ENCODE measurements at regions not wholly inside any gene's neighbourhood (a gene's known extent, or its start where the extent isn't known, plus 50 kb on each side); places are given as distances from the start of the nearest gene placed in this dataset.
"Not testable (repeated sequence)": the region's sequence is repeated elsewhere in the genome, so short reads cannot be mapped to it uniquely, and the experiment has no call there.

- no peak for TF ChIP-seq CTCF (conservative IDR thresholded peaks at IDR 0.05)
- H3K27ac ChIP-seq, result no peak overlapping the region
Observed at GRCh38 chr12:131311764-131312163, 358.1 kb downstream of the ADGRD1 start.

- H3K27ac ChIP-seq, result not testable (repeated sequence)
Observed at GRCh38 chr12:131312382-131312781, 358.7 kb downstream of the ADGRD1 start.

- TF ChIP-seq CTCF (conservative IDR thresholded peaks at IDR 0.05), result no peak
- H3K27ac ChIP-seq, result no peak overlapping the region
Observed at GRCh38 chr12:131312793-131313545, 359.3 kb downstream of the ADGRD1 start.

GRCh38 chr12:131313635-131314034, 359.9 kb downstream of the ADGRD1 start:
- no peak overlapping the region for H3K27ac ChIP-seq
- TF ChIP-seq CTCF (conservative IDR thresholded peaks at IDR 0.05), result no peak

- no peak overlapping the region for H3K27ac ChIP-seq
- no peak for TF ChIP-seq CTCF (conservative IDR thresholded peaks at IDR 0.05)
Observed at GRCh38 chr12:131314524-131315090, 360.9 kb downstream of the ADGRD1 start.

- TF ChIP-seq CTCF (conservative IDR thresholded peaks at IDR 0.05), result no peak
- H3K27ac ChIP-seq, result no peak overlapping the region
Observed at GRCh38 chr12:131315601-131316000, 361.9 kb downstream of the ADGRD1 start.

- no peak overlapping the region for H3K27ac ChIP-seq
- no peak for TF ChIP-seq CTCF (conservative IDR thresholded peaks at IDR 0.05)
Observed at GRCh38 chr12:131316388-131316787, 362.7 kb downstream of the ADGRD1 start.

GRCh38 chr12:131318045-131318685, 364.5 kb downstream of the ADGRD1 start:
- no peak for TF ChIP-seq CTCF (conservative IDR thresholded peaks at IDR 0.05)

More at GRCh38 chr12:131318045-131318685, 364.5 kb downstream of the ADGRD1 start:
- no peak overlapping the region for H3K27ac ChIP-seq

Data from VCaP (cell line).